RWPE2 (cell line): ENCODE measurements at regions not wholly inside any gene's neighbourhood (a gene's known extent, or its start where the extent isn't known, plus 50 kb on each side); places are given as distances from the start of the nearest gene placed in this dataset.

Experiments used
- ATAC-seq: fragments of 200-7000 bp; cut with Tn5 transposase; 3 replicates; pipeline ENCODE4 v1.9.1; 2021; ENCODE audit warnings: low read depth
- DNase-seq: peaks from one replicate; pipeline ENCODE4 v3.0.0-alpha.2; 2020; ENCODE audit warnings: low spot score
- H3K27ac ChIP-seq: fragments of 450-650 bp; 2 replicates; pipeline ENCODE4 v1.5.1; 2017; ENCODE audit warnings: mild to moderate bottlenecking; ENCODE audit not compliant: poor library complexity, severe bottlenecking
- H3K27me3 ChIP-seq: fragments of 250-450 bp; sonication (Bioruptor Pico); 2 replicates; pipeline ENCODE4 v1.5.1; 2021; ENCODE audit warnings: mild to moderate bottlenecking, moderate library complexity; ENCODE audit not compliant: insufficient read depth, poor library complexity, severe bottlenecking
- H3K36me3 ChIP-seq: fragments of 250-450 bp; sonication (Bioruptor Pico); 2 replicates; pipeline ENCODE4 v1.5.1; 2020; ENCODE audit warnings: low read depth, mild to moderate bottlenecking, moderate library complexity
- H3K4me1 ChIP-seq: fragments of 250-450 bp; sonication (Bioruptor Pico); 2 replicates; pipeline ENCODE4 v1.5.1; 2021; ENCODE audit warnings: mild to moderate bottlenecking, moderate library complexity; ENCODE audit not compliant: insufficient read depth, poor library complexity, severe bottlenecking
- H3K4me3 ChIP-seq: fragments of 250-450 bp; sonication (Bioruptor Pico); 2 replicates; pipeline ENCODE4 v1.5.1; 2021; ENCODE audit warnings: mild to moderate bottlenecking, moderate library complexity; ENCODE audit not compliant: severe bottlenecking
- H3K9me3 ChIP-seq: fragments of 250-450 bp; sonication (Bioruptor Pico); 2 replicates; pipeline ENCODE4 v1.5.1; 2021; ENCODE audit warnings: mild to moderate bottlenecking, moderate library complexity; ENCODE audit not compliant: severe bottlenecking
- CTCF ChIP-seq: fragments of 450-650 bp; IDR thresholded peaks from one replicate; pipeline ENCODE4 v1.5.1; 2017; ENCODE audit warnings: mild to moderate bottlenecking, moderate library complexity; ENCODE audit not compliant: poor library complexity, severe bottlenecking

GRCh38 chr5:16260000-16260399 is 80.4 kb upstream of the MARCHF11 start:
- TF ChIP-seq CTCF: no peak
- no peak for DNase-seq
- Histone ChIP-seq H3K9me3 (no peaks in the 10 kb centered on the region), H3K4me3 (no peak overlapping the region), H3K36me3 (no peaks in the 10 kb centered on the region), H3K27me3 (no peaks in the 10 kb centered on the region), H3K4me1 (no peaks in the 10 kb centered on the region), H3K27ac (no peak overlapping the region)
- no peak for ATAC-seq

- Histone ChIP-seq H3K9me3 (no peaks in the 10 kb centered on the region), H3K27ac (no peak overlapping the region), H3K4me1 (no peaks in the 10 kb centered on the region), H3K36me3 (no peaks in the 10 kb centered on the region), H3K27me3 (peaks cover 13% of the 10 kb centered on the region), H3K4me3 (no peak overlapping the region)
- TF ChIP-seq CTCF: no peak
- DNase-seq (no peak), ATAC-seq (no peak)
Measured at GRCh38 chr5:16253856-16254255, 74.3 kb upstream of the MARCHF11 start.

- no peak for DNase-seq
Measured at GRCh38 chr5:16245956-16246355, 66.4 kb upstream of the MARCHF11 start.

DNA sequence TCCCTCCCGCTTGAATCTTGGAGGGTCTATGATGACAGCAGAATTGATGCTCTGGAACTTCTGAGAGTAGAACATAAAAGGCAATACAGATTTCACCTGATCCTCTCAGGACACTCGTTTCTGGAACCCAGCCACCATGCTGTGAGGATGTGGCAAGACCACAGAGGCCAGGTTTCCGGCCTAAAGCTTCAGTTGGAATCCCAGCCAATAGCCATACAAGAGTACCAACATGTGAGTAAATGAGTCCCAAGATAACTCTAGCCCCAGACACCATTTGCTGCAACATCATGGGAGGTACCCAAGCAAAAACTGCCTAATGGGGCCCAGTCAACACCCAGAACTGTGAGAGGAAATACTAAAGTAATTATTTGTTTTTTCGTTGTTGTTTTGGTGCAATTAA is 65.7 kb upstream of the MARCHF11 start:
- H3K4me1 ChIP-seq: no peaks in the 10 kb centered on the region
- TF ChIP-seq CTCF: no peak
- no peak overlapping the region for H3K4me3 ChIP-seq
- H3K27ac ChIP-seq: no peak overlapping the region
- H3K36me3 ChIP-seq: no peaks in the 10 kb centered on the region
- ATAC-seq: no peak
- peaks cover 14% of the 10 kb centered on the region for H3K27me3 ChIP-seq
- no peaks in the 10 kb centered on the region for H3K9me3 ChIP-seq
- DNase-seq: no peak

More at GRCh38 chr5:16245956-16246355, 66.4 kb upstream of the MARCHF11 start:
- H3K9me3 ChIP-seq: no peaks in the 10 kb centered on the region
- H3K36me3 ChIP-seq: no peaks in the 10 kb centered on the region
- peaks cover 13% of the 10 kb centered on the region for H3K27me3 ChIP-seq
- no peak for ATAC-seq
- H3K4me3 ChIP-seq: no peak overlapping the region
- no peak for TF ChIP-seq CTCF
- H3K4me1 ChIP-seq: no peaks in the 10 kb centered on the region
- no peak overlapping the region for H3K27ac ChIP-seq

GRCh38 chr5:16238018-16238417 is 58.4 kb upstream of the MARCHF11 start:
- H3K27me3 ChIP-seq: peaks cover 21% of the 10 kb centered on the region

More at GRCh38 chr5:16238018-16238417, 58.4 kb upstream of the MARCHF11 start:
- H3K36me3 ChIP-seq: no peaks in the 10 kb centered on the region
- H3K4me3 ChIP-seq: no peak overlapping the region
- peaks cover 3% of the 10 kb centered on the region for H3K9me3 ChIP-seq
- ATAC-seq (no peak), DNase-seq (no peak)
- no peak for TF ChIP-seq CTCF
- no peak overlapping the region for H3K27ac ChIP-seq
- no peaks in the 10 kb centered on the region for H3K4me1 ChIP-seq
